ENCODE measurements at regions not wholly inside any gene's neighbourhood (a gene's known extent, or its start where the extent isn't known, plus 50 kb on each side); places are given as distances from the start of the nearest gene placed in this dataset.
"Not testable (repeated sequence)": the region's sequence is repeated elsewhere in the genome, so short reads cannot be mapped to it uniquely, and the experiment has no call there.

- not testable (repeated sequence) for TF ChIP-seq CTCF (conservative IDR thresholded peaks at IDR 0.05; ENCODE audit: low read length); EZH2phosphoT487 (IDR thresholded peaks at IDR 0.05; ENCODE audit: borderline replicate concordance, low read depth, low read length)
Observed at GRCh38 chr2:133647386-133647785, 79.1 kb upstream of the NCKAP5 start.
